ENCODE measurements at regions not wholly inside any gene's neighbourhood (a gene's known extent, or its start where the extent isn't known, plus 50 kb on each side); places are given as distances from the start of the nearest gene placed in this dataset.

- H3K27me3 ChIP-seq (ENCODE audit: control insufficient read depth, insufficient read depth, low read length) = no peaks in the 10 kb centered on the region
- TF ChIP-seq CEBPB (IDR thresholded peaks at IDR 0.05; ENCODE audit: low read depth, low read length) = no peak
- TF ChIP-seq MAFK (IDR thresholded peaks at IDR 0.05; ENCODE audit: low read depth, low read length) = no peak
- TF ChIP-seq RAD21 (IDR thresholded peaks at IDR 0.05; ENCODE audit: low read length) = no peak
- no peak for TF ChIP-seq MAZ (IDR thresholded peaks at IDR 0.05; ENCODE audit: borderline replicate concordance, low read depth, low read length)
- TF ChIP-seq CHD1 (IDR thresholded peaks at IDR 0.05; ENCODE audit: low read depth, low read length) = no peak
- no peak for TF ChIP-seq NFE2L2 (IDR thresholded peaks at IDR 0.05; ENCODE audit: low read depth, low read length)
- intact Hi-C loops (cut with micrococcal nuclease) (no loop called here), in situ Hi-C loops (cut with MboI; ENCODE audit: low sequenced_read_pairs) (no loop called here), dilution Hi-C loops (cut with HindIII; ENCODE audit: low sequenced_read_pairs, unreplicated experiment) (no loop called here)
- H4K8ac ChIP-seq (ENCODE audit: low read depth in 2 of 2, low read length in 2 of 2) = no peak overlapping the region
- ATAC-seq (ENCODE audit: low read depth) (no peak), DNase-seq (no peak)
- H3K4me2 ChIP-seq (ENCODE audit: low read depth, low read length) = no peak overlapping the region
- no peak overlapping the region for H2AK5ac ChIP-seq (ENCODE audit: low read depth, low read length)
- WGBS, 2 experiments (ENCODE audit: extremely low coverage in 2 of 2, insufficient read length in 1 of 2) = no CpG with 5 or more reads among the region's 6 CpGs
- H3K23ac ChIP-seq (ENCODE audit: low read depth, low read length) = no peak overlapping the region
- H2BK120ac ChIP-seq (ENCODE audit: low read depth, low read length) = no peak overlapping the region
- no peak overlapping the region for H3K4me3 ChIP-seq (ENCODE audit: insufficient read depth, low read depth, low read length)
- H3K9ac ChIP-seq (ENCODE audit: low read depth, low read length) = no peak overlapping the region
- H2AK9ac ChIP-seq (replicated peaks; ENCODE audit: low read depth, low read length, poor library complexity) = no peak overlapping the region
- no peak overlapping the region for H4K91ac ChIP-seq (ENCODE audit: insufficient read depth, low read depth, low read length)
- H3K4ac ChIP-seq (ENCODE audit: low read depth, low read length) = no peak overlapping the region
- H4K5ac ChIP-seq (ENCODE audit: low read depth, low read length) = no peak overlapping the region
- no peak overlapping the region for H2BK15ac ChIP-seq (ENCODE audit: low read depth, low read length)
- no peaks in the 10 kb centered on the region for H3K9me1 ChIP-seq (ENCODE audit: insufficient read depth, low read length)
- no peak overlapping the region for H2BK5ac ChIP-seq (ENCODE audit: low read depth, low read length, poor library complexity, severe bottlenecking)
- no peak overlapping the region for H3K27ac ChIP-seq (ENCODE audit: insufficient read depth, low read length)
- no peak overlapping the region for H2BK20ac ChIP-seq (ENCODE audit: low read depth, low read length)
- no peak overlapping the region for H3K18ac ChIP-seq (ENCODE audit: low read depth, low read length)
- ChIA-PET CTCF (no interaction called here), POLR2A (ENCODE audit: unreplicated experiment) (no interaction called here)
- BruUV-seq (replicated peaks) = no TSS peak
- no peak overlapping the region for H3K56ac ChIP-seq (ENCODE audit: extremely low read depth, insufficient read depth, low read length)
- H3K4me1 ChIP-seq (ENCODE audit: control insufficient read depth, insufficient read depth, low read length) = no peaks in the 10 kb centered on the region
- H3K36me3 ChIP-seq (ENCODE audit: control insufficient read depth, insufficient read depth, low read length) = no peaks in the 10 kb centered on the region
- no peaks in the 10 kb centered on the region for H3K79me1 ChIP-seq (ENCODE audit: low read depth in 1 of 2, low read length in 2 of 2)
- no peak overlapping the region for H2AFZ ChIP-seq (replicated peaks; ENCODE audit: low read length, poor library complexity)
- no peaks in the 10 kb centered on the region for H4K20me1 ChIP-seq (ENCODE audit: insufficient read depth, low read length)
- H3K9me3 ChIP-seq (ENCODE audit: control insufficient read depth, insufficient read depth, low read length) = peaks cover 4% of the 10 kb centered on the region; the same call in 1 of the 2 replicates
- H3K14ac ChIP-seq (replicated peaks; ENCODE audit: low read depth, low read length) = no peak overlapping the region
These were observed 905.0 kb downstream of the RAB28 start for GRCh38 chr4:12579172-12579571.
